ENCODE measurements at regions not wholly inside any gene's neighbourhood (a gene's known extent, or its start where the extent isn't known, plus 50 kb on each side); places are given as distances from the start of the nearest gene placed in this dataset.
"Not testable (repeated sequence)": the region's sequence is repeated elsewhere in the genome, so short reads cannot be mapped to it uniquely, and the experiment has no call there.

DNA sequence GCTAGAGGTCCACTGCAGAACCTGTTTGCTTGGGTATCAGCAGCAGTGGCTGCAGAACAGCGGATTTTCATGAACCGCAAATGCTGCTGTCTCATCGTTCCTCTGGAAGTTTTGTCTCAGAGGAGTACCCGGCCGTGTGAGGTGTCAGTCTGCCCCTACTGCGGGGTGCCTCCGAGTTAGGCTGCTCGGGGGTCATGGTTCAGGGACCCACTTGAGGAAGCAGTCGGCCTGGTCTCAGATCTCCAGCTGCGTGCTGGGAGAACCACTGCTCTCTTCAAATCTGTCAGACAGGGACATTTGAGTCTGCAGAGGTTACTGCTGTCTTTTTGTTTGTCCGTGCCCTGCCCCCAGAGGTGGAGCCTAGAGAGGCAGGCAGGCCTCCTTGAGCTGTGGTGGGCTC is 109.5 kb upstream of the TMEM196 start:
- not testable (repeated sequence) for TF ChIP-seq RAD21 (conservative IDR thresholded peaks at IDR 0.05); CTCF (IDR thresholded peaks at IDR 0.05; ENCODE audit: poor library complexity, severe bottlenecking); SMC3 (conservative IDR thresholded peaks at IDR 0.05; ENCODE audit: poor library complexity); POLR2AphosphoS5 (IDR thresholded peaks at IDR 0.05); REST (IDR thresholded peaks at IDR 0.05; ENCODE audit: borderline replicate concordance)

Measured in neural cell (in vitro differentiated cells).